K562 (cell line): ENCODE measurements at regions not wholly inside any gene's neighbourhood (a gene's known extent, or its start where the extent isn't known, plus 50 kb on each side); places are given as distances from the start of the nearest gene placed in this dataset.

Experiments
- ATAC-seq: fragments of 200-7000 bp; cut with Tn5 transposase; 3 replicates; pipeline ENCODE4 v1.9.1; 2020; ENCODE audit warnings: moderate library complexity
- BruUV-seq: library from RNA; stranded (reverse); fragments of 400-500 nt; replicated peaks from 2 replicates; lab custom pipeline; 2021; lab: Mats Ljungman, UMichigan
- CTCF ChIA-PET: fragments of 300-600 bp; formaldehyde crosslinking; extraction: SDS; loops from one replicate; lab custom pipeline; 2021; ENCODE audit warnings: low intra/inter-chr PET ratio; lab: Yijun Ruan, JAX
- POLR2A ChIA-PET: fragments of 300-600, 350-650 bp; sonication (Branson Sonifier 250); formaldehyde crosslinking; extraction: SDS; loops from one replicate; lab custom pipeline; 2021; ENCODE audit warnings: antibody characterized with exemption, inconsistent platforms; lab: Yijun Ruan, JAX
- DNase-seq, 4 experiments: peaks; one replicate each; pipeline versions ENCODE4 v3.0.0 to v3.0.0-alpha.2; 2011 to 2018; ENCODE audit warnings: low spot score in 3 of 4, mixed read lengths in 3 of 4; ENCODE audit errors: extremely low read depth in 1 of 4
- FAIRE-seq: peaks from 2 replicates; lab custom pipeline; 2011; peaks lifted over from hg19 to GRCh38; lab: Jason Lieb, UNC
- H2AFZ ChIP-seq: 2 replicates; pipeline ENCODE4 v1.6.0; 2011; ENCODE audit warnings: low read depth, low read length, control low read depth, inconsistent platforms
- H3K27ac ChIP-seq: fragments of 200-600 bp; 3 replicates; pipeline ENCODE4 v1.8.0; 2011; ENCODE audit warnings: low read depth, mild to moderate bottlenecking, control low read depth, inconsistent platforms, low read length, moderate library complexity, mixed read lengths; ENCODE audit errors: extremely low read depth
- H3K27me3 ChIP-seq, 2 experiments: fragments of 300-600 bp in 1 of 2; 2 replicates in 1 of 2; 3 replicates in 1 of 2; pipeline versions ENCODE4 v1.6.0 to v1.8.0; 2011; ENCODE audit warnings: inconsistent platforms in 2 of 2, low read length in 2 of 2, mild to moderate bottlenecking in 1 of 2, mixed read lengths in 1 of 2, moderate library complexity in 1 of 2; ENCODE audit not compliant: control insufficient read depth in 2 of 2, insufficient read depth in 2 of 2
- H3K36me3 ChIP-seq: fragments of 300-600 bp; 3 replicates; pipeline ENCODE4 v1.8.0; 2011; ENCODE audit warnings: mild to moderate bottlenecking, low read length, inconsistent platforms; ENCODE audit not compliant: control insufficient read depth, insufficient read depth
- H3K4me1 ChIP-seq, 2 experiments: fragments of 200-600 bp in 1 of 2; replicated peaks in 1 of 2; 2 replicates in 1 of 2; 3 replicates in 1 of 2; pipeline versions ENCODE4 v1.5.1 to v1.8.0; 2011; ENCODE audit warnings: inconsistent platforms in 2 of 2, low read length in 2 of 2, mild to moderate bottlenecking in 1 of 2, mixed read lengths in 1 of 2, moderate library complexity in 1 of 2; ENCODE audit not compliant: control insufficient read depth in 2 of 2, insufficient read depth in 2 of 2
- H3K4me2 ChIP-seq: 2 replicates; pipeline ENCODE4 v1.6.1; 2011; ENCODE audit warnings: low read length, control low read depth, inconsistent platforms, mixed read lengths; ENCODE audit not compliant: insufficient read depth
- H3K4me3 ChIP-seq: fragments of 200-600 bp; sonication (generic), shearing (Covaris generic); 2 replicates; pipeline ENCODE4 v1.5.1; 2016; ENCODE audit warnings: control low read depth, inconsistent platforms
- H3K79me2 ChIP-seq: fragments of 200-600 bp; 3 replicates; pipeline ENCODE4 v1.8.0; 2011; ENCODE audit warnings: low read length, inconsistent platforms; ENCODE audit not compliant: control insufficient read depth, insufficient read depth
- H3K9ac ChIP-seq, 2 experiments: 2 replicates each; pipeline versions ENCODE4 v1.6.0 to v1.6.1; 2011; ENCODE audit warnings: low read depth in 2 of 2, low read length in 2 of 2, control low read depth in 1 of 2, inconsistent platforms in 1 of 2, mild to moderate bottlenecking in 1 of 2, mixed read lengths in 1 of 2; ENCODE audit not compliant: insufficient read depth in 1 of 2
- H3K9me1 ChIP-seq: one replicate; pipeline ENCODE4 v1.6.0; 2011; ENCODE audit warnings: inconsistent platforms, mild to moderate bottlenecking, low read length, moderate library complexity; ENCODE audit not compliant: control insufficient read depth, insufficient read depth
- H3K9me3 ChIP-seq: replicated peaks from 2 replicates; pipeline ENCODE4 v1.5.1; 2011; ENCODE audit warnings: low read depth, low read length, inconsistent platforms; ENCODE audit not compliant: control insufficient read depth, insufficient read depth
- H4K20me1 ChIP-seq: replicated peaks from 2 replicates; pipeline ENCODE4 v1.6.1; 2011; ENCODE audit warnings: low read length, inconsistent platforms, mixed read lengths; ENCODE audit not compliant: control insufficient read depth, insufficient read depth
- ARHGAP35 ChIP-seq: fragments of 450-650 bp; IDR thresholded peaks from 2 replicates; pipeline ENCODE4 v1.6.1; 2018; ENCODE audit not compliant: partially characterized antibody
- CBFA2T2 ChIP-seq: fragments of 450-650 bp; conservative IDR thresholded peaks from 2 replicates; pipeline ENCODE4 v1.6.1; 2017; ENCODE audit warnings: mild to moderate bottlenecking
- CBX5 ChIP-seq: IDR thresholded peaks from 2 replicates; pipeline ENCODE4 v1.6.1; 2014; ENCODE audit warnings: low read depth, borderline replicate concordance
- CHCHD3 ChIP-seq: fragments of 250-450 bp; sonication (Bioruptor Pico); IDR thresholded peaks from 2 replicates; pipeline ENCODE4 v2.1.2; 2022; ENCODE audit warnings: mild to moderate bottlenecking
- GATA2 ChIP-seq: sonication (generic); formaldehyde crosslinking; IDR thresholded peaks from 2 replicates; pipeline ENCODE4 v1.4.0; 2020; ENCODE audit warnings: mild to moderate bottlenecking, missing genetic modification reagents
- GTF2F1 ChIP-seq: IDR thresholded peaks from 2 replicates; pipeline ENCODE4 v1.6.1; 2011; ENCODE audit warnings: low read depth, low read length, improper control_type of control experiment
- HMGN3 ChIP-seq: IDR thresholded peaks from 2 replicates; pipeline ENCODE4 v1.6.1; 2011; ENCODE audit warnings: borderline replicate concordance, low read depth, mild to moderate bottlenecking, mixed read lengths, low read length; ENCODE audit not compliant: insufficient read length; ENCODE audit errors: extremely low read depth
- NRF1 ChIP-seq, 2 experiments: fragments of 450-650 bp; IDR thresholded peaks in 1 of 2; conservative IDR thresholded peaks in 1 of 2; 2 replicates each; pipeline ENCODE4 v1.6.1; 2014; ENCODE audit warnings: mild to moderate bottlenecking in 2 of 2
- RAD51 ChIP-seq: fragments of 450-650 bp; IDR thresholded peaks from 2 replicates; pipeline ENCODE4 v1.7.1; 2016; ENCODE audit warnings: low read depth, mild to moderate bottlenecking, borderline replicate concordance
- SRF ChIP-seq, 2 experiments: fragments of 250-450, 450-650 bp in 1 of 2; sonication (Bioruptor Pico) in 1 of 2; sonication (generic) in 1 of 2; formaldehyde crosslinking; IDR thresholded peaks; 2 replicates each; pipeline versions ENCODE4 v1.5.0 to v1.5.1; 2020 to 2022; ENCODE audit warnings: mild to moderate bottlenecking in 1 of 2, missing genetic modification reagents in 1 of 2
- SRSF7 ChIP-seq: fragments of 200-400 bp; formaldehyde crosslinking; optimal IDR thresholded peaks from 2 replicates; pipeline ENCODE3; 2017; ENCODE audit warnings: mild to moderate bottlenecking, low read depth, low read length
- TBP ChIP-seq: optimal IDR thresholded peaks from 2 replicates; pipeline ENCODE3; 2011; ENCODE audit warnings: low read depth, low read length, improper control_type of control experiment
- ZNF143 ChIP-seq: sonication (generic); formaldehyde crosslinking; IDR thresholded peaks from 2 replicates; pipeline ENCODE4 v1.9.0; 2022; ENCODE audit warnings: mild to moderate bottlenecking, missing genetic modification reagents
- ZNF778 ChIP-seq: fragments of 450-650 bp; formaldehyde crosslinking; IDR thresholded peaks from 2 replicates; pipeline ENCODE4 v1.4.0; 2020; ENCODE audit warnings: mild to moderate bottlenecking, moderate library complexity
- WGBS: fragments of 100-300 bp; shearing (Covaris generic); methylation state at CpG from one replicate; pipeline ENCODE4 v1.1.6; 2016; ENCODE audit warnings: low coverage, mixed read lengths; ENCODE audit not compliant: insufficient coverage; ENCODE audit errors: missing lambda C conversion rate; 5-methylcytosine and 5-hydroxymethylcytosine counted together
- in situ Hi-C: fragments of 300-500 bp; cut with MboI; formaldehyde crosslinking; loops from 4 replicates; pipeline ENCODE4 v1.15.0; 2018; ENCODE audit warnings: inconsistent platforms, mixed read lengths
- intact Hi-C: fragments of 100-400 bp; cut with micrococcal nuclease; formaldehyde crosslinking; loops from 2 replicates; pipeline ENCODE4 v1.14.2; 2022
- TF ChIP-seq, protein P1 (sequence below): fragments of 450-650 bp; IDR thresholded peaks from 2 replicates; pipeline ENCODE4 v1.6.1; 2014; ENCODE audit warnings: low read depth, mild to moderate bottlenecking, moderate library complexity, borderline replicate concordance

DNA sequence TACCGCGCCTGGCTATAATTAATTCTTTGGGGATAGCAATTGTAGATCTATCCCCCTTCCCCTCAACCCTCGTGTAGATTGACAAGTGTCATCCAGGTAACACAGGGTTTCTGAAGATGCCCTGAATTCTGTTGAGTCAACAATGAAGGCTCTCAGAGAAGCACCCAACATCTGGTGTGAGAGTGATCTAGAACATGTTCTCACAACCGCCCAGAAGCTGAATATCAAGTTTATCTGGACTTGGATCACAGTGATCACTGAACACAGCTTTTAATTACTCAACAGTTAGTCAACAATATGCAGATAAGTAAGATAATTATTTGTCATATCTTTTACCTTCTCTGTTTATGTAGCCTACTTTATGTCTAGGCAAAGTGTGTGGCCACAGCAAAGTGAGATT, 204.2 kb upstream of the RGMB start:
- H3K9me3 ChIP-seq, result no peaks in the 10 kb centered on the region; the same call in 1 of the 2 replicates
- ChIA-PET POLR2A (no interaction called here), CTCF (no interaction called here)
- no peak for ATAC-seq
- H3K27ac ChIP-seq, result no peak overlapping the region
- no peak for FAIRE-seq
- no peaks in the 10 kb centered on the region for H3K27me3 ChIP-seq
- no TSS peak for BruUV-seq
- H3K36me3 ChIP-seq, result no peaks in the 10 kb centered on the region
- in situ Hi-C loops (no loop called here), intact Hi-C loops (no loop called here)
- no peak for DNase-seq
- 0% methylated on average over 4 of the region's 4 CpGs for WGBS
- H3K79me2 ChIP-seq, result no peaks in the 10 kb centered on the region
- no peak overlapping the region for H2AFZ ChIP-seq
- no peaks in the 10 kb centered on the region for H4K20me1 ChIP-seq
- no peaks in the 10 kb centered on the region for H3K4me1 ChIP-seq
- TF ChIP-seq SRF (CRISPR knock-in tag; IDR thresholded peaks at IDR 0.05), result no peak
- H3K4me3 ChIP-seq, result no peak overlapping the region
- H3K4me2 ChIP-seq, result no peak overlapping the region
- H3K9me1 ChIP-seq, result no peaks in the 10 kb centered on the region
- no peak overlapping the region for H3K9ac ChIP-seq

DNA sequence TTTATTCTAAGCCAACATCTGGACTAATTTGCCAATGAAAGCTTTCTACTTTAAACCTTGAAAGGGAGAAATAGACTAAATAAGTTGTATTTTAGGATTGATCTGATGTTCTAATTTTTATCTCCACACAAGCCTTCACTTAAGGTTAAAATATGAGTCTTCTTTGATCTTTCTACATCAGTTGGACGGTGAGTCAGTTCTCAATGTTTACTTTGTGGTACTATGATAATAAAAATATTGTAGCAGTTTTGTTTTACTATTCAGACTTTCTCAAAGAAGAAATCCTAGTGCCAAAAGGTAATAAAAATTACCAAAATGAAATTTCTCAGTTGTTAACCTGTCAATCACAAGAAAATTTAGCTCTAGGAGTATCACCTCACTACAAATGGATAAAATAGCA, 203.5 kb upstream of the RGMB start:
- H3K27ac ChIP-seq, result no peak overlapping the region
- no peak for DNase-seq
- no peak for FAIRE-seq
- no peak for ATAC-seq
- H3K79me2 ChIP-seq, result no peaks in the 10 kb centered on the region
- 0% methylated on average over 1 of the region's 1 CpG for WGBS
- H3K9me3 ChIP-seq, result no peaks in the 10 kb centered on the region; the same call in 1 of the 2 replicates
- H3K4me3 ChIP-seq, result no peak overlapping the region
- no peak overlapping the region for H3K4me2 ChIP-seq
- no peak overlapping the region for H3K9ac ChIP-seq
- intact Hi-C loops, result no loop called here
- no peaks in the 10 kb centered on the region for H3K4me1 ChIP-seq
- no peaks in the 10 kb centered on the region for H3K27me3 ChIP-seq
- H3K9me1 ChIP-seq, result no peaks in the 10 kb centered on the region
- POLR2A ChIA-PET, result no interaction called here
- H4K20me1 ChIP-seq, result no peaks in the 10 kb centered on the region
- no peak overlapping the region for H2AFZ ChIP-seq
- BruUV-seq, result no TSS peak
- no peaks in the 10 kb centered on the region for H3K36me3 ChIP-seq
- CTCF ChIA-PET, result no interaction called here
- TF ChIP-seq HMGN3, result no peak
- TF ChIP-seq ZNF778 (CRISPR knock-in tag), result no peak
- TF ChIP-seq CBFA2T2, result no peak
- TF ChIP-seq CBX5, result no peak
- no peak for TF ChIP-seq RAD51
- TF ChIP-seq ZNF143, result no peak
- no peak for TF ChIP-seq GTF2F1
- TF ChIP-seq CHCHD3 (CRISPR knock-in tag), result no peak
- no peak for TF ChIP-seq ARHGAP35
- no peak for TF ChIP-seq GATA2 (CRISPR knock-in tag)
- TF ChIP-seq, protein P1, sequence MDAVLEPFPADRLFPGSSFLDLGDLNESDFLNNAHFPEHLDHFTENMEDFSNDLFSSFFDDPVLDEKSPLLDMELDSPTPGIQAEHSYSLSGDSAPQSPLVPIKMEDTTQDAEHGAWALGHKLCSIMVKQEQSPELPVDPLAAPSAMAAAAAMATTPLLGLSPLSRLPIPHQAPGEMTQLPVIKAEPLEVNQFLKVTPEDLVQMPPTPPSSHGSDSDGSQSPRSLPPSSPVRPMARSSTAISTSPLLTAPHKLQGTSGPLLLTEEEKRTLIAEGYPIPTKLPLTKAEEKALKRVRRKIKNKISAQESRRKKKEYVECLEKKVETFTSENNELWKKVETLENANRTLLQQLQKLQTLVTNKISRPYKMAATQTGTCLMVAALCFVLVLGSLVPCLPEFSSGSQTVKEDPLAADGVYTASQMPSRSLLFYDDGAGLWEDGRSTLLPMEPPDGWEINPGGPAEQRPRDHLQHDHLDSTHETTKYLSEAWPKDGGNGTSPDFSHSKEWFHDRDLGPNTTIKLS, result no peak
- no peak for TF ChIP-seq TBP
- no peak for TF ChIP-seq SRSF7
- TF ChIP-seq NRF1 (conservative IDR thresholded peaks at IDR 0.05 in 1 of 2, IDR thresholded peaks at IDR 0.05 in 1 of 2), result no peak
- in situ Hi-C loops, result no loop called here
